ENCODE measurements at regions not wholly inside any gene's neighbourhood (a gene's known extent, or its start where the extent isn't known, plus 50 kb on each side); places are given as distances from the start of the nearest gene placed in this dataset.

GRCh38 chr20:22320245-22320915 lies 264.0 kb downstream of the FOXA2 start:
- Histone ChIP-seq H3K4me1 (ENCODE audit: control insufficient read depth in 2 of 3, insufficient read depth in 2 of 3, low read depth in 1 of 3, low read length in 3 of 3) (no peaks in the 10 kb centered on the region), H3K9me3 (ENCODE audit: control insufficient read depth in 2 of 3, insufficient read depth in 1 of 3, low read length in 3 of 3) (no peaks in the 10 kb centered on the region), H3K36me3 (ENCODE audit: control insufficient read depth in 2 of 3, insufficient read depth in 3 of 3, low read length in 3 of 3) (no peaks in the 10 kb centered on the region), H3K27ac (ENCODE audit: low read depth in 2 of 2, low read length in 2 of 2) (no peak overlapping the region), H3K9ac (ENCODE audit: low read length in 3 of 3) (no peak overlapping the region), H3K27me3 (ENCODE audit: control insufficient read depth, insufficient read depth, low read length) (no peaks in the 10 kb centered on the region), H3K4me3 (ENCODE audit: low read length in 3 of 3) (no peak overlapping the region)
- intact Hi-C loops (cut with DNase I): no loop called here
- DNase-seq (no peak), FAIRE-seq (no peak)
- no peak for TF ChIP-seq CTCF (IDR thresholded peaks at IDR 0.05; ENCODE audit: borderline replicate concordance, extremely low read depth, insufficient read depth)

GRCh38 chr20:22315771-22316170 lies 268.6 kb downstream of the FOXA2 start:
- DNase-seq (no peak), FAIRE-seq (no peak)
- Histone ChIP-seq H3K9me3 (ENCODE audit: control insufficient read depth in 2 of 3, insufficient read depth in 1 of 3, low read length in 3 of 3) (no peaks in the 10 kb centered on the region), H3K27ac (ENCODE audit: low read depth in 2 of 2, low read length in 2 of 2) (no peak overlapping the region), H3K4me3 (ENCODE audit: low read length in 3 of 3) (no peak overlapping the region), H3K9ac (ENCODE audit: low read length in 3 of 3) (no peak overlapping the region), H3K36me3 (ENCODE audit: control insufficient read depth in 2 of 3, insufficient read depth in 3 of 3, low read length in 3 of 3) (no peaks in the 10 kb centered on the region), H3K27me3 (ENCODE audit: control insufficient read depth, insufficient read depth, low read length) (no peaks in the 10 kb centered on the region), H3K4me1 (ENCODE audit: control insufficient read depth in 2 of 3, insufficient read depth in 2 of 3, low read depth in 1 of 3, low read length in 3 of 3) (no peaks in the 10 kb centered on the region)
- intact Hi-C loops (cut with DNase I): no loop called here
- no peak for TF ChIP-seq CTCF (IDR thresholded peaks at IDR 0.05; ENCODE audit: borderline replicate concordance, extremely low read depth, insufficient read depth)

- no peaks in the 10 kb centered on the region for H3K27me3 ChIP-seq (ENCODE audit: control insufficient read depth, insufficient read depth, low read length)
- no peaks in the 10 kb centered on the region for H3K9me3 ChIP-seq (ENCODE audit: control insufficient read depth in 2 of 3, insufficient read depth in 1 of 3, low read length in 3 of 3)
- no peaks in the 10 kb centered on the region for H3K36me3 ChIP-seq (ENCODE audit: control insufficient read depth in 2 of 3, insufficient read depth in 3 of 3, low read length in 3 of 3)
- H3K27ac ChIP-seq (ENCODE audit: low read depth in 2 of 2, low read length in 2 of 2): no peak overlapping the region
- no peak overlapping the region for H3K4me3 ChIP-seq (ENCODE audit: low read length in 3 of 3)
- no peak for FAIRE-seq
- no peak for DNase-seq
- no peaks in the 10 kb centered on the region for H3K4me1 ChIP-seq (ENCODE audit: control insufficient read depth in 2 of 3, insufficient read depth in 2 of 3, low read depth in 1 of 3, low read length in 3 of 3)
- intact Hi-C loops (cut with DNase I): no loop called here
- no peak for TF ChIP-seq CTCF (IDR thresholded peaks at IDR 0.05; ENCODE audit: borderline replicate concordance, extremely low read depth, insufficient read depth)
- H3K9ac ChIP-seq (ENCODE audit: low read length in 3 of 3): no peak overlapping the region
These were observed 269.3 kb downstream of the FOXA2 start for GRCh38 chr20:22315073-22315472.
